GM12878 (cell line): ENCODE measurements at regions not wholly inside any gene's neighbourhood (a gene's known extent, or its start where the extent isn't known, plus 50 kb on each side); places are given as distances from the start of the nearest gene placed in this dataset.

Experiments used
- ATAC-seq: fragments of 200-7000 bp; cut with Tn5 transposase; 3 replicates; pipeline ENCODE4 v1.9.1; 2020; ENCODE audit warnings: mild to moderate bottlenecking, moderate library complexity
- BruUV-seq: library from RNA; stranded (reverse); fragments of 400-500 nt; replicated peaks from 2 replicates; lab custom pipeline; 2021; lab: Mats Ljungman, UMichigan
- CTCF ChIA-PET: fragments of 300-600 bp; sonication (Branson Sonifier 250); formaldehyde crosslinking; extraction: SDS; loops from one replicate; lab custom pipeline; 2021; ENCODE audit warnings: inconsistent platforms; lab: Yijun Ruan, JAX
- POLR2A ChIA-PET: fragments of 350-600 bp; formaldehyde crosslinking; extraction: SDS; loops from one replicate; lab custom pipeline; 2021; ENCODE audit warnings: inconsistent platforms; lab: Charles Lee
- RAD21 ChIA-PET: fragments of 300-600 bp; sonication (Branson Sonifier 250); formaldehyde crosslinking; loops from one replicate; lab custom pipeline; 2023; ENCODE audit warnings: antibody characterized with exemption; ENCODE audit not compliant: unreplicated experiment; lab: Charles Lee
- SMC1A ChIA-PET: fragments of 300-600 bp; sonication (Branson Sonifier 250); formaldehyde crosslinking; loops from one replicate; lab custom pipeline; 2023; ENCODE audit not compliant: unreplicated experiment, uncharacterized antibody; lab: Charles Lee
- DNase-seq: peaks from one replicate; pipeline ENCODE4 v3.0.0-alpha.2; 2011; ENCODE audit warnings: low read depth, low spot score
- FAIRE-seq: peaks from 3 replicates; lab custom pipeline; 2011; peaks lifted over from hg19 to GRCh38; lab: Jason Lieb, UNC
- H2AFZ ChIP-seq: 2 replicates; pipeline ENCODE4 v1.6.0; 2011; ENCODE audit warnings: low read depth, low read length, control low read depth; ENCODE audit not compliant: control insufficient read depth
- H3K27ac ChIP-seq: 2 replicates; pipeline ENCODE4 v1.5.1; 2011; ENCODE audit warnings: control low read depth; ENCODE audit not compliant: control insufficient read depth, insufficient read depth
- H3K27me3 ChIP-seq, 2 experiments: replicated peaks in 1 of 2; 2 replicates each; pipeline versions ENCODE4 v1.6.0 to v1.6.1; 2011; ENCODE audit warnings: low read length in 1 of 2; ENCODE audit not compliant: control insufficient read depth in 2 of 2, insufficient read depth in 2 of 2
- H3K36me3 ChIP-seq, 2 experiments: 2 replicates each; pipeline ENCODE4 v1.5.1; 2011; ENCODE audit warnings: low read length in 1 of 2; ENCODE audit not compliant: control insufficient read depth in 2 of 2, insufficient read depth in 2 of 2
- H3K4me1 ChIP-seq: 2 replicates; pipeline ENCODE4 v1.6.1; 2011; ENCODE audit warnings: mild to moderate bottlenecking, low read length, moderate library complexity, mixed read lengths; ENCODE audit not compliant: control insufficient read depth, insufficient read depth
- H3K4me2 ChIP-seq: 2 replicates; pipeline ENCODE4 v1.6.0; 2011; ENCODE audit warnings: control low read depth; ENCODE audit not compliant: control insufficient read depth, insufficient read depth
- H3K4me3 ChIP-seq: fragments of 200-600 bp; sonication (generic); 2 replicates; pipeline ENCODE4 v1.5.1; 2016
- H3K79me2 ChIP-seq: 2 replicates; pipeline ENCODE4 v1.6.0; 2011; ENCODE audit warnings: low read length; ENCODE audit not compliant: control insufficient read depth, insufficient read depth
- H3K9ac ChIP-seq: 2 replicates; pipeline ENCODE4 v1.8.0; 2011; ENCODE audit warnings: low read length, control low read depth, mixed read lengths; ENCODE audit not compliant: control insufficient read depth, insufficient read depth
- H3K9me3 ChIP-seq: replicated peaks from 3 replicates; pipeline ENCODE4 v1.5.1; 2011; ENCODE audit warnings: mild to moderate bottlenecking, low read length; ENCODE audit not compliant: control insufficient read depth, insufficient read depth
- H4K20me1 ChIP-seq: 2 replicates; pipeline ENCODE4 v1.6.0; 2011; ENCODE audit not compliant: control insufficient read depth, insufficient read depth
- SPI1 ChIP-seq: IDR thresholded peaks from 2 replicates; pipeline ENCODE4 v1.6.1; 2011; ENCODE audit warnings: low read depth, mild to moderate bottlenecking, low read length, moderate library complexity, borderline replicate concordance; ENCODE audit not compliant: insufficient read depth
- WGBS: methylation state at CpG from one replicate; pipeline ENCODE4 v1.1.6; 2016; ENCODE audit warnings: low lambda C conversion rate; ENCODE audit not compliant: insufficient replicate concordance, insufficient coverage; ENCODE audit errors: missing lambda C conversion rate; 5-methylcytosine and 5-hydroxymethylcytosine counted together
- in situ Hi-C: fragments of 300-500 bp; cut with MboI; formaldehyde crosslinking; loops from 9 replicates; pipeline ENCODE4 v1.14.3; 2018; ENCODE audit warnings: mixed read lengths
- intact Hi-C: fragments of 100-400 bp; cut with micrococcal nuclease; formaldehyde crosslinking; loops from one replicate; pipeline ENCODE4 v1.14.2; 2022; ENCODE audit not compliant: unreplicated experiment
- TF ChIP-seq, protein P1 (sequence below): IDR thresholded peaks from 2 replicates; pipeline ENCODE4 v1.6.1; 2012; ENCODE audit warnings: improper control_type of control experiment, low read depth, low read length; ENCODE audit not compliant: insufficient replicate concordance

DNA sequence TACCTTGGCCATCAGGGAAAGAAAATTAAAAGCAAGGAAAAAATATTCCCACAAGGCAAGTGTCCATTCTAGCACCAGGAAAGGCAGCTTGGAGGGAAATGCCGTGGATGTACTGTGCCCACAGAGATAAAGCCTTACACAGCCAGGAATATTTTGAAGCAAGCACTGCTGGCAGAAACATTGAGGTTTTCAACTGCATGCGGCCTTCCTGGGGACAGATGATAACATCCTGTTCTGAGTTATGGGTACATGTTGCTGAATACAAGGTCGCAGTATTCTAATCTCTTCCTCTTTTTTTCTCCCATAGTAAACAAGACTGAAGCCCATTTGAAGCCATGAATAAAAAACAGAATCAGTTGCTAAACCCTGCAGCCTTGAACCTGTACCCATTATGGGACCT, 197.1 kb downstream of the BTG1 start:
- Histone ChIP-seq H3K79me2 (no peaks in the 10 kb centered on the region), H3K4me2 (no peak overlapping the region), H4K20me1 (no peaks in the 10 kb centered on the region), H3K4me3 (no peak overlapping the region), H3K27me3 (no peaks in the 10 kb centered on the region), H2AFZ (no peak overlapping the region), H3K9me3 (no peaks in the 10 kb centered on the region), H3K4me1 (no peaks in the 10 kb centered on the region), H3K9ac (no peak overlapping the region), H3K36me3 (no peaks in the 10 kb centered on the region), H3K27ac (no peak overlapping the region)
- POLR2A ChIA-PET, result no interaction called here
- DNase-seq (no peak), ATAC-seq (peak; percentile 32; the same call in 2 of the 3 replicates), FAIRE-seq (no peak)
- RAD21 ChIA-PET, result no interaction called here
- no TSS peak for BruUV-seq
- CTCF ChIA-PET, result no interaction called here
- SMC1A ChIA-PET, result no interaction called here
- WGBS, result 58% methylated on average over 3 of the region's 3 CpGs
- in situ Hi-C loops, result no loop called here
- TF ChIP-seq, protein P1, sequence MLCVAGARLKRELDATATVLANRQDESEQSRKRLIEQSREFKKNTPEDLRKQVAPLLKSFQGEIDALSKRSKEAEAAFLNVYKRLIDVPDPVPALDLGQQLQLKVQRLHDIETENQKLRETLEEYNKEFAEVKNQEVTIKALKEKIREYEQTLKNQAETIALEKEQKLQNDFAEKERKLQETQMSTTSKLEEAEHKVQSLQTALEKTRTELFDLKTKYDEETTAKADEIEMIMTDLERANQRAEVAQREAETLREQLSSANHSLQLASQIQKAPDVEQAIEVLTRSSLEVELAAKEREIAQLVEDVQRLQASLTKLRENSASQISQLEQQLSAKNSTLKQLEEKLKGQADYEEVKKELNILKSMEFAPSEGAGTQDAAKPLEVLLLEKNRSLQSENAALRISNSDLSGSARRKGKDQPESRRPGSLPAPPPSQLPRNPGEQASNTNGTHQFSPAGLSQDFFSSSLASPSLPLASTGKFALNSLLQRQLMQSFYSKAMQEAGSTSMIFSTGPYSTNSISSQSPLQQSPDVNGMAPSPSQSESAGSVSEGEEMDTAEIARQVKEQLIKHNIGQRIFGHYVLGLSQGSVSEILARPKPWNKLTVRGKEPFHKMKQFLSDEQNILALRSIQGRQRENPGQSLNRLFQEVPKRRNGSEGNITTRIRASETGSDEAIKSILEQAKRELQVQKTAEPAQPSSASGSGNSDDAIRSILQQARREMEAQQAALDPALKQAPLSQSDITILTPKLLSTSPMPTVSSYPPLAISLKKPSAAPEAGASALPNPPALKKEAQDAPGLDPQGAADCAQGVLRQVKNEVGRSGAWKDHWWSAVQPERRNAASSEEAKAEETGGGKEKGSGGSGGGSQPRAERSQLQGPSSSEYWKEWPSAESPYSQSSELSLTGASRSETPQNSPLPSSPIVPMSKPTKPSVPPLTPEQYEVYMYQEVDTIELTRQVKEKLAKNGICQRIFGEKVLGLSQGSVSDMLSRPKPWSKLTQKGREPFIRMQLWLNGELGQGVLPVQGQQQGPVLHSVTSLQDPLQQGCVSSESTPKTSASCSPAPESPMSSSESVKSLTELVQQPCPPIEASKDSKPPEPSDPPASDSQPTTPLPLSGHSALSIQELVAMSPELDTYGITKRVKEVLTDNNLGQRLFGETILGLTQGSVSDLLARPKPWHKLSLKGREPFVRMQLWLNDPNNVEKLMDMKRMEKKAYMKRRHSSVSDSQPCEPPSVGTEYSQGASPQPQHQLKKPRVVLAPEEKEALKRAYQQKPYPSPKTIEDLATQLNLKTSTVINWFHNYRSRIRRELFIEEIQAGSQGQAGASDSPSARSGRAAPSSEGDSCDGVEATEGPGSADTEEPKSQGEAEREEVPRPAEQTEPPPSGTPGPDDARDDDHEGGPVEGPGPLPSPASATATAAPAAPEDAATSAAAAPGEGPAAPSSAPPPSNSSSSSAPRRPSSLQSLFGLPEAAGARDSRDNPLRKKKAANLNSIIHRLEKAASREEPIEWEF, result no peak
- peak; percentile 14; the same call in 1 of the 2 replicates for TF ChIP-seq SPI1
- intact Hi-C loops, result no loop called here
